Activated CD8-positive, alpha-beta memory T cell treated with anti-CD3 and anti-CD28 coated beads for 36 hours (primary cell): ENCODE measurements at regions not wholly inside any gene's neighbourhood (a gene's known extent, or its start where the extent isn't known, plus 50 kb on each side); places are given as distances from the start of the nearest gene placed in this dataset.

Source experiments
- CTCF ChIA-PET: fragments of 350-600 bp; sonication (Branson Sonifier 250); formaldehyde crosslinking; loops from one replicate; lab custom pipeline; 2021; ENCODE audit warnings: antibody characterized with exemption; lab: Charles Lee
- POLR2A ChIA-PET: fragments of 350-600 bp; sonication (Branson Sonifier 250); formaldehyde crosslinking; loops from one replicate; lab custom pipeline; 2021; ENCODE audit warnings: antibody characterized with exemption; lab: Charles Lee

GRCh38 chr4:38430841-38431240, 233.2 kb upstream of the KLF3 start:
- POLR2A ChIA-PET, result no interaction called here
- CTCF ChIA-PET, result no interaction called here

- ChIA-PET POLR2A (interaction anchor here (0.6 kb wide), 1 partner anchor 40 kb away, joined by 9 read pairs; no protein-coding TSS in a partner anchor), CTCF (interaction anchor here (0.6 to 0.7 kb wide), 2 partner anchors 274 to 847 kb away, joined by 3 read pairs; no protein-coding TSS in a partner anchor)
Measured at GRCh38 chr4:38442073-38442788, 221.8 kb upstream of the KLF3 start.

GRCh38 chr4:38449506-38450174, 214.4 kb upstream of the KLF3 start:
- CTCF ChIA-PET, result interaction anchor here (1.0 kb wide), 1 partner anchor 65 kb away, joined by 3 read pairs; no protein-coding TSS in a partner anchor
- POLR2A ChIA-PET, result no interaction called here

GRCh38 chr4:38452009-38452408, 212.0 kb upstream of the KLF3 start:
- ChIA-PET CTCF (no interaction called here), POLR2A (no interaction called here)

- CTCF ChIA-PET, result no interaction called here
- POLR2A ChIA-PET, result no interaction called here
Measured at GRCh38 chr4:38452542-38452941, 211.5 kb upstream of the KLF3 start.

GRCh38 chr4:38453253-38453881, 210.6 kb upstream of the KLF3 start:
- ChIA-PET POLR2A (no interaction called here), CTCF (no interaction called here)

GRCh38 chr4:38454284-38454683, 209.7 kb upstream of the KLF3 start:
- ChIA-PET CTCF (no interaction called here), POLR2A (interaction anchor here (1.2 kb wide), 1 partner anchor 164 kb away, joined by 7 read pairs; no protein-coding TSS in a partner anchor)

GRCh38 chr4:38455092-38455862, 208.7 kb upstream of the KLF3 start:
- ChIA-PET POLR2A (interaction anchor here (1.2 kb wide), 1 partner anchor 163 kb away, joined by 7 read pairs; no protein-coding TSS in a partner anchor), CTCF (no interaction called here)

- POLR2A ChIA-PET, result no interaction called here
- CTCF ChIA-PET, result no interaction called here
Measured at GRCh38 chr4:38456096-38456495, 207.9 kb upstream of the KLF3 start.

GRCh38 chr4:38461342-38461741, 202.7 kb upstream of the KLF3 start:
- CTCF ChIA-PET, result interaction anchor here (0.7 kb wide), 1 partner anchor 38 kb away, joined by 4 read pairs; no protein-coding TSS in a partner anchor
- POLR2A ChIA-PET, result no interaction called here

- CTCF ChIA-PET, result no interaction called here
- POLR2A ChIA-PET, result no interaction called here
Measured at GRCh38 chr4:38462367-38463055, 201.5 kb upstream of the KLF3 start.

GRCh38 chr4:38463268-38463958, 200.6 kb upstream of the KLF3 start:
- ChIA-PET POLR2A (interaction anchor here (0.6 kb wide), 1 partner anchor 41 kb away, joined by 3 read pairs; no protein-coding TSS in a partner anchor), CTCF (no interaction called here)

- ChIA-PET CTCF (no interaction called here), POLR2A (no interaction called here)
Measured at GRCh38 chr4:38464328-38464727, 199.7 kb upstream of the KLF3 start.

- POLR2A ChIA-PET, result no interaction called here
- CTCF ChIA-PET, result no interaction called here
Measured at GRCh38 chr4:38466401-38466800, 197.6 kb upstream of the KLF3 start.

GRCh38 chr4:38467296-38467695, 196.7 kb upstream of the KLF3 start:
- CTCF ChIA-PET, result no interaction called here
- POLR2A ChIA-PET, result no interaction called here

- ChIA-PET POLR2A (no interaction called here), CTCF (no interaction called here)
Measured at GRCh38 chr4:38468339-38468866, 195.6 kb upstream of the KLF3 start.

GRCh38 chr4:38469410-38469809, 194.6 kb upstream of the KLF3 start:
- POLR2A ChIA-PET, result no interaction called here
- CTCF ChIA-PET, result interaction anchor here (0.7 kb wide), 1 partner anchor 110 kb away, joined by 3 read pairs; no protein-coding TSS in a partner anchor

GRCh38 chr4:38470735-38471262, 193.2 kb upstream of the KLF3 start:
- POLR2A ChIA-PET, result no interaction called here
- CTCF ChIA-PET, result no interaction called here
